Hepatocyte (in vitro differentiated cells): ENCODE measurements at regions not wholly inside any gene's neighbourhood (a gene's known extent, or its start where the extent isn't known, plus 50 kb on each side); places are given as distances from the start of the nearest gene placed in this dataset.

ENCODE experiments used
- DNase-seq: peaks from one replicate; pipeline ENCODE4 v3.0.0-alpha.2; 2016; ENCODE audit warnings: low spot score
- H2AFZ ChIP-seq: fragments of 200-600 bp; sonication (generic); 2 replicates; pipeline ENCODE4 v1.6.0; 2016; ENCODE audit warnings: antibody characterized with exemption, mild to moderate bottlenecking
- H3K27ac ChIP-seq: fragments of 200-600 bp; sonication (generic); 2 replicates; pipeline ENCODE4 v1.5.1; 2016; ENCODE audit warnings: mild to moderate bottlenecking
- H3K27me3 ChIP-seq: fragments of 200-600 bp; sonication (generic); 2 replicates; pipeline ENCODE4 v1.6.1; 2016
- H3K36me3 ChIP-seq: fragments of 200-600 bp; sonication (generic); replicated peaks from 2 replicates; pipeline ENCODE4 v1.5.1; 2016; ENCODE audit warnings: low read depth; ENCODE audit not compliant: insufficient read depth
- H3K4me1 ChIP-seq: fragments of 200-600 bp; sonication (generic); 2 replicates; pipeline ENCODE4 v1.5.1; 2016; ENCODE audit warnings: mild to moderate bottlenecking, moderate library complexity; ENCODE audit not compliant: insufficient read depth
- H3K4me2 ChIP-seq: fragments of 200-600 bp; sonication (generic); 2 replicates; pipeline ENCODE4 v1.6.0; 2016
- H3K4me3 ChIP-seq: fragments of 200-600 bp; sonication (generic); 2 replicates; pipeline ENCODE4 v1.5.1; 2016; ENCODE audit warnings: mild to moderate bottlenecking
- H3K79me2 ChIP-seq: fragments of 200-600 bp; sonication (generic); 2 replicates; pipeline ENCODE4 v1.6.0; 2017; ENCODE audit warnings: mild to moderate bottlenecking
- H3K9me2 ChIP-seq: fragments of 200-600 bp; sonication (generic); replicated peaks from 2 replicates; pipeline ENCODE4 v1.6.0; 2017; ENCODE audit warnings: mild to moderate bottlenecking; ENCODE audit not compliant: insufficient read depth
- H3K9me3 ChIP-seq: fragments of 200-600 bp; sonication (generic); 2 replicates; pipeline ENCODE4 v1.5.1; 2016; ENCODE audit warnings: low read depth, mild to moderate bottlenecking
- H4K20me1 ChIP-seq: fragments of 200-600 bp; sonication (generic); 2 replicates; pipeline ENCODE4 v1.6.0; 2016; ENCODE audit warnings: mild to moderate bottlenecking; ENCODE audit not compliant: insufficient read depth, poor library complexity, severe bottlenecking
- EZH2 ChIP-seq: fragments of 200-600 bp; sonication (generic); IDR thresholded peaks from 2 replicates; pipeline ENCODE4 v1.6.1; 2016; ENCODE audit warnings: antibody characterized with exemption, mild to moderate bottlenecking, borderline replicate concordance
- EZH2phosphoT487 ChIP-seq: fragments of 200-600 bp; sonication (generic); IDR thresholded peaks from one replicate; pipeline ENCODE4 v1.6.1; 2018; ENCODE audit warnings: antibody characterized with exemption, mild to moderate bottlenecking, low read depth, moderate library complexity; ENCODE audit not compliant: unreplicated experiment, severe bottlenecking
- WGBS: methylation state at CpG from one replicate; pipeline ENCODE4 v1.1.6; 2016; ENCODE audit warnings: low lambda C conversion rate; ENCODE audit errors: missing lambda C conversion rate; 5-methylcytosine and 5-hydroxymethylcytosine counted together
- TF ChIP-seq, protein P1 (sequence below): fragments of 200-600 bp; sonication (generic); IDR thresholded peaks from 2 replicates; pipeline ENCODE4 v1.5.1; 2016; ENCODE audit warnings: antibody characterized with exemption, mild to moderate bottlenecking; ENCODE audit not compliant: poor library complexity

DNA sequence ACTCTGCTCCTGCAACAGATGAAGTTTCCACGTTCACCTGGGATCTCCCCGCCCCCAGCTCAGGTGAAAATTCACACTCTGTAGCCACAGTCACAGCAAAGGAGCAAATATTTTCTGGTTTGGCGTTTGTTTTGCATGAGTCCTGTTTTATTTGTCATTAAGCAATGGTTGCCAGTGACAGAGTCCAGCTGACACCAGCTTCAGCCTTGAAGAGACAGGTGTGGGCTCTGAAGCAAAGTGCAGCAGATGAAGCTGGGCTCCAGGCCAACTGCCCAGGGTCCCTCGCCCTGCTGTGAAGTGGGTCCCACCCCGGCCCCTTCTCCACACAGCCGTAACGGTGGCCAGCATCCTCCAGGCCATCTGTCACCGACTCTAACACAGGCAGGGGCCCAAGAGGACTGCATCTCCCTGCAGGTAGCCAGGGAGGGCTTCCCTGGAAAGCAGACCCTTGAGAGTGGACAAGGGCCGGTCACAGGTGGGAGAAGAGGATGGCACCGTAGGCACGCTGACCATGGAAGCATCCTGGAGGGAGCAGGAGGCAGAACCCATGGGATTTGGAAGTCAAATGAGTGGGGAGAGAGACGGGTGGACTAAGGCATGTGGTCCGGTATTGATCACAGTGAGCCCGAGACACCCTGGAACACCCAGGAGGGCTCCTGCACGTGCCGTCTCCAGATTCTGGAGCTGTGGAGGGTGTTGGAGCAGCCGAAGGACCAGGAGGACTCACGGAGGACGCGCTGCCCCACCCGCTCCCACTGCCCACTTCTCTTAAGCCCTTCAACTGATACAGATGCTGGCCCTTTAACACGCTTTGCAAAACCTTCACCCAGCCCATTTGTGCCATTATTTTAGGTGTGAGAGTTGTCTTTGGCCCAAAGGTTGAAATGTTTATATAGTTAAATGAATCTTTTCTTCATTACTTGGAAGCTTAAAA, 294.5 kb downstream of the BRD1 start:
- Histone ChIP-seq H3K4me3 (no peak overlapping the region), H3K36me3 (no peaks in the 10 kb centered on the region), H3K27me3 (no peaks in the 10 kb centered on the region), H3K79me2 (no peaks in the 10 kb centered on the region), H3K4me2 (no peak overlapping the region), H3K27ac (no peak overlapping the region), H3K9me2 (no peaks in the 10 kb centered on the region), H2AFZ (no peak overlapping the region), H4K20me1 (no peaks in the 10 kb centered on the region), H3K9me3 (no peaks in the 10 kb centered on the region), H3K4me1 (no peaks in the 10 kb centered on the region)
- DNase-seq, result peak; percentile 22
- TF ChIP-seq EZH2phosphoT487 (no peak), EZH2 (no peak)
- TF ChIP-seq, protein P1, sequence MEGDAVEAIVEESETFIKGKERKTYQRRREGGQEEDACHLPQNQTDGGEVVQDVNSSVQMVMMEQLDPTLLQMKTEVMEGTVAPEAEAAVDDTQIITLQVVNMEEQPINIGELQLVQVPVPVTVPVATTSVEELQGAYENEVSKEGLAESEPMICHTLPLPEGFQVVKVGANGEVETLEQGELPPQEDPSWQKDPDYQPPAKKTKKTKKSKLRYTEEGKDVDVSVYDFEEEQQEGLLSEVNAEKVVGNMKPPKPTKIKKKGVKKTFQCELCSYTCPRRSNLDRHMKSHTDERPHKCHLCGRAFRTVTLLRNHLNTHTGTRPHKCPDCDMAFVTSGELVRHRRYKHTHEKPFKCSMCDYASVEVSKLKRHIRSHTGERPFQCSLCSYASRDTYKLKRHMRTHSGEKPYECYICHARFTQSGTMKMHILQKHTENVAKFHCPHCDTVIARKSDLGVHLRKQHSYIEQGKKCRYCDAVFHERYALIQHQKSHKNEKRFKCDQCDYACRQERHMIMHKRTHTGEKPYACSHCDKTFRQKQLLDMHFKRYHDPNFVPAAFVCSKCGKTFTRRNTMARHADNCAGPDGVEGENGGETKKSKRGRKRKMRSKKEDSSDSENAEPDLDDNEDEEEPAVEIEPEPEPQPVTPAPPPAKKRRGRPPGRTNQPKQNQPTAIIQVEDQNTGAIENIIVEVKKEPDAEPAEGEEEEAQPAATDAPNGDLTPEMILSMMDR, result no peak
- 82% methylated on average over 22 of the region's 22 CpGs for WGBS

DNA sequence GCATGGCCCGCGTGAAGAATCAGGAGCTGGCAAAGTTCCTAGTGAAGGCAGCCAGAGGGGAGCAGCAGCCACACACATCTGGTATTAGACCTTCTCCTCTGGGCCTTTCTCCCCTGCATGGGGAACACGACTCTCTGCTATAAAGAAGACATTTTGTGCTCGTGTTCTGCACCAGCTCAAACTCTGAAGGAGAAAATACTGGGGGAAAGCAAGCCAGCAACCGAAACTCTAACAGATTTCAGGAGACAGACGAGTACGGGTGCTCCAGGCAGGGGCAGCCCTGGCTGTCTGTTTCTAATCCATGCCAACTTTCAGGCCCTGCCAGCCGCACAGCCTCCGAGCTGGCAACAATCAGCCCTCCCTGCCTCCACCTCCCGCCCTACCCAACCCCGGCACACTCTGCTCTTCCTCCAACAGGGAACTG, 296.3 kb downstream of the BRD1 start:
- TF ChIP-seq, protein P1, result no peak
- no peak for TF ChIP-seq EZH2phosphoT487
- TF ChIP-seq EZH2, result no peak
- H3K27me3 ChIP-seq, result no peaks in the 10 kb centered on the region
- H3K9me3 ChIP-seq, result no peaks in the 10 kb centered on the region
- no peaks in the 10 kb centered on the region for H3K79me2 ChIP-seq
- H2AFZ ChIP-seq, result no peak overlapping the region
- DNase-seq, result no peak
- no peak overlapping the region for H3K27ac ChIP-seq
- H3K4me3 ChIP-seq, result no peak overlapping the region
- no peaks in the 10 kb centered on the region for H3K36me3 ChIP-seq
- WGBS, result 85% methylated on average over 10 of the region's 11 CpGs
- H3K4me1 ChIP-seq, result no peaks in the 10 kb centered on the region
- no peak overlapping the region for H3K4me2 ChIP-seq
- no peaks in the 10 kb centered on the region for H3K9me2 ChIP-seq
- no peaks in the 10 kb centered on the region for H4K20me1 ChIP-seq

DNA sequence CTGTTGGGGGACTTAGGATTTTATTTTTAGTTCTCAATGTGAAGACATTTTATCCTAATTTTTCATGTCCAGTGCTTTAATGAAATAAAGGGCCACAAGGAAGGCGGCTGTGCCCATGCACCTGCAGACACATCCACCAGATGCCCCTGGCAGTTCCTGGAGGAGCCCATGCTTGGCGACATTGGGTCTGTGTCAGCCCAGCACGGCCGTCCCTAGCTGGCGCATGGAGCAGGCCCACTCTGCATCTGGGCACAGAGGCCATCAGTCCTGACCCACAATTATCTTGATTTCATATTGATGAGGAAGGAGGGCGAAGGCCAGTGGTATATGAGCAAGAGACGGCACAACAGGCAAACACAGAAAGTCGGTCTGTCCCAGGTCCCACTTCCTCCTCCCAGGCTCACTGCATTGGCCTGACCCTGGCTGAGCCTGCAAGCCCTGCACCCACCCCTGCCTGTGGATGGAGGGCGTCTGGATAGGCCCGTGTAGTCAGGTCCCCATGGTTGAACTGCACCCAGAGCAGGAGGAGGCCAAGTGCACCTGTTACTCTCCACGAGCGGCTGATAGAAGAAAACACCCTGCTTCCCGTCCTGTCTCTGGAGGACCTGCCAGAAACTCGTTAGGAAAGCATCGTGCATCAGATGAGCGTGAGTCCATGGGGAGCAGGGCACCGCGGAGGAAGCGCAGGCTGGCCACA, 296.9 kb downstream of the BRD1 start:
- Histone ChIP-seq H3K4me1 (no peaks in the 10 kb centered on the region), H3K9me2 (no peaks in the 10 kb centered on the region), H3K27ac (no peak overlapping the region), H3K4me2 (no peak overlapping the region), H3K4me3 (no peak overlapping the region), H3K27me3 (no peaks in the 10 kb centered on the region), H2AFZ (no peak overlapping the region), H3K9me3 (no peaks in the 10 kb centered on the region), H3K79me2 (no peaks in the 10 kb centered on the region), H4K20me1 (no peaks in the 10 kb centered on the region), H3K36me3 (no peaks in the 10 kb centered on the region)
- no peak for DNase-seq
- TF ChIP-seq EZH2, result no peak
- TF ChIP-seq EZH2phosphoT487, result no peak
- TF ChIP-seq, protein P1, result no peak
- WGBS, result 82% methylated on average over 19 of the region's 19 CpGs
